Glutamatergic neuron (in vitro differentiated cells): ENCODE measurements at regions not wholly inside any gene's neighbourhood (a gene's known extent, or its start where the extent isn't known, plus 50 kb on each side); places are given as distances from the start of the nearest gene placed in this dataset.

Experiments used
- DNase-seq: peaks from one replicate; pipeline ENCODE4 v3.0.0; 2022
- H3K27ac Mint-ChIP-seq: one replicate; pipeline ENCODE4 v1.8.0; 2020; ENCODE audit warnings: mild to moderate bottlenecking, mixed read lengths, inconsistent platforms; ENCODE audit not compliant: unreplicated experiment
- H3K27me3 Mint-ChIP-seq: one replicate; pipeline ENCODE4 v1.8.0; 2020; ENCODE audit warnings: mild to moderate bottlenecking, moderate library complexity, mixed read lengths, inconsistent platforms; ENCODE audit not compliant: unreplicated experiment
- H3K36me3 Mint-ChIP-seq: one replicate; pipeline ENCODE4 v1.8.0; 2020; ENCODE audit warnings: mild to moderate bottlenecking, mixed read lengths, inconsistent platforms; ENCODE audit not compliant: unreplicated experiment
- H3K4me1 Mint-ChIP-seq: one replicate; pipeline ENCODE4 v1.8.0; 2020; ENCODE audit warnings: mild to moderate bottlenecking, low read depth, mixed read lengths, inconsistent platforms; ENCODE audit not compliant: unreplicated experiment
- H3K4me3 Mint-ChIP-seq: one replicate; pipeline ENCODE4 v1.8.0; 2020; ENCODE audit warnings: mild to moderate bottlenecking, mixed read lengths, inconsistent platforms; ENCODE audit not compliant: unreplicated experiment
- H3K9me3 Mint-ChIP-seq: one replicate; pipeline ENCODE4 v1.8.0; 2020; ENCODE audit warnings: mild to moderate bottlenecking, moderate library complexity, mixed read lengths, inconsistent platforms; ENCODE audit not compliant: unreplicated experiment
- CTCF ChIP-seq: fragments of 200-600 bp; sonication (generic); IDR thresholded peaks from one replicate; pipeline ENCODE4 v1.5.0; 2021; ENCODE audit not compliant: partially characterized antibody, unreplicated experiment

GRCh38 chr2:150385211-150385610 lies 102.3 kb downstream of the RND3 start:
- Mint-ChIP-seq H3K4me3 (no peak overlapping the region), H3K4me1 (no peaks in the 10 kb centered on the region)
- DNase-seq: no peak

GRCh38 chr2:150383587-150383986 lies 103.9 kb downstream of the RND3 start:
- Mint-ChIP-seq H3K9me3 (peaks cover 4% of the 10 kb centered on the region), H3K27me3 (no peaks in the 10 kb centered on the region), H3K36me3 (peaks cover 14% of the 10 kb centered on the region), H3K27ac (no peak overlapping the region), H3K4me1 (peaks cover 1% of the 10 kb centered on the region), H3K4me3 (no peak overlapping the region)
- TF ChIP-seq CTCF: no peak
- DNase-seq: no peak

More at GRCh38 chr2:150385211-150385610, 102.3 kb downstream of the RND3 start:
- Mint-ChIP-seq H3K36me3 (peaks cover 14% of the 10 kb centered on the region), H3K9me3 (peaks cover 4% of the 10 kb centered on the region), H3K27ac (no peak overlapping the region), H3K27me3 (no peaks in the 10 kb centered on the region)
- no peak for TF ChIP-seq CTCF

- H3K36me3 Mint-ChIP-seq: peaks cover 5% of the 10 kb centered on the region
- H3K4me3 Mint-ChIP-seq: no peak overlapping the region
- H3K9me3 Mint-ChIP-seq: peaks cover 3% of the 10 kb centered on the region
- no peaks in the 10 kb centered on the region for H3K27me3 Mint-ChIP-seq
- no peak for TF ChIP-seq CTCF
- no peak for DNase-seq
- no peak overlapping the region for H3K27ac Mint-ChIP-seq
- H3K4me1 Mint-ChIP-seq: peaks cover 27% of the 10 kb centered on the region
Observed at GRCh38 chr2:150379166-150379565, 108.3 kb downstream of the RND3 start.

GRCh38 chr2:150378686-150379085 lies 108.8 kb downstream of the RND3 start:
- no peaks in the 10 kb centered on the region for H3K27me3 Mint-ChIP-seq
- H3K4me3 Mint-ChIP-seq: no peak overlapping the region
- peaks cover 5% of the 10 kb centered on the region for H3K36me3 Mint-ChIP-seq
- TF ChIP-seq CTCF: no peak
- H3K9me3 Mint-ChIP-seq: peaks cover 3% of the 10 kb centered on the region
- DNase-seq: no peak
- peaks cover 29% of the 10 kb centered on the region for H3K4me1 Mint-ChIP-seq
- H3K27ac Mint-ChIP-seq: no peak overlapping the region

- Mint-ChIP-seq H3K9me3 (peaks cover 3% of the 10 kb centered on the region), H3K4me1 (peaks cover 32% of the 10 kb centered on the region), H3K4me3 (no peak overlapping the region), H3K27ac (peak overlapping the region; percentile 49), H3K36me3 (no peaks in the 10 kb centered on the region), H3K27me3 (no peaks in the 10 kb centered on the region)
- no peak for TF ChIP-seq CTCF
- DNase-seq: peak; percentile 28
Observed at GRCh38 chr2:150376553-150377335, 110.7 kb downstream of the RND3 start.
